OCI-LY7 (cell line): ENCODE measurements at regions not wholly inside any gene's neighbourhood (a gene's known extent, or its start where the extent isn't known, plus 50 kb on each side); places are given as distances from the start of the nearest gene placed in this dataset.

Experiments used
- CTCF ChIP-seq: fragments of 200-600 bp; sonication (generic); conservative IDR thresholded peaks from 2 replicates; pipeline ENCODE4 v1.5.1; 2014; ENCODE audit warnings: mild to moderate bottlenecking, antibody characterized with exemption, low read length, moderate library complexity, mixed read lengths
- EZH2phosphoT487 ChIP-seq: fragments of 200-600 bp; sonication (generic); IDR thresholded peaks from 2 replicates; pipeline ENCODE4 v1.6.1; 2018; ENCODE audit warnings: low read depth, borderline replicate concordance, mild to moderate bottlenecking, mixed run types, antibody characterized with exemption, low read length, moderate library complexity, mixed read lengths

- TF ChIP-seq CTCF (no peak), EZH2phosphoT487 (no peak)
Observed at GRCh38 chr2:147288131-147288530, 556.7 kb upstream of the ACVR2A start.
